H9 (cell line): ENCODE measurements at regions not wholly inside any gene's neighbourhood (a gene's known extent, or its start where the extent isn't known, plus 50 kb on each side); places are given as distances from the start of the nearest gene placed in this dataset.

Source experiments
- DNase-seq: peaks from one replicate; pipeline ENCODE4 v3.0.0-alpha.2; 2017
- H2AFZ ChIP-seq: one replicate; pipeline ENCODE4 v1.6.1; 2013; ENCODE audit warnings: mild to moderate bottlenecking, low read length, control low read depth, moderate library complexity
- H2AK5ac ChIP-seq: 2 replicates; pipeline ENCODE4 v1.6.1; 2013; ENCODE audit warnings: low read length, control low read depth, mixed read lengths; ENCODE audit not compliant: insufficient read length
- H2BK120ac ChIP-seq: one replicate; pipeline ENCODE4 v1.6.1; 2013; ENCODE audit warnings: low read depth, mild to moderate bottlenecking, low read length, control low read depth, inconsistent platforms; ENCODE audit not compliant: poor library complexity, severe bottlenecking
- H2BK12ac ChIP-seq: 2 replicates; pipeline ENCODE4 v1.6.1; 2013; ENCODE audit warnings: low read length, control low read depth, mixed read lengths, low read depth; ENCODE audit not compliant: insufficient read length
- H2BK15ac ChIP-seq: 2 replicates; pipeline ENCODE4 v1.6.1; 2013; ENCODE audit warnings: low read depth, low read length, control low read depth
- H2BK20ac ChIP-seq: one replicate; pipeline ENCODE4 v1.6.1; 2013; ENCODE audit warnings: low read depth, mild to moderate bottlenecking, low read length, control low read depth, inconsistent platforms; ENCODE audit not compliant: poor library complexity, severe bottlenecking
- H2BK5ac ChIP-seq: 2 replicates; pipeline ENCODE4 v1.6.1; 2013; ENCODE audit warnings: low read length, control low read depth, mixed read lengths; ENCODE audit not compliant: insufficient read length
- H3K14ac ChIP-seq: 2 replicates; pipeline ENCODE4 v1.6.1; 2013; ENCODE audit warnings: low read length, control low read depth; ENCODE audit not compliant: insufficient read depth
- H3K18ac ChIP-seq: 2 replicates; pipeline ENCODE4 v1.6.1; 2013; ENCODE audit warnings: low read depth, mild to moderate bottlenecking, mixed read lengths, low read length, control low read depth; ENCODE audit not compliant: insufficient read length
- H3K23ac ChIP-seq: 2 replicates; pipeline ENCODE4 v1.6.1; 2013; ENCODE audit warnings: low read length, control low read depth, mixed read lengths, low read depth; ENCODE audit not compliant: insufficient read length
- H3K23me2 ChIP-seq: 2 replicates; pipeline ENCODE4 v1.6.1; 2013; ENCODE audit warnings: low read depth, mild to moderate bottlenecking, mixed read lengths, low read length, control low read depth; ENCODE audit not compliant: insufficient read length, poor library complexity, severe bottlenecking
- H3K27ac ChIP-seq: 2 replicates; pipeline ENCODE4 v1.5.1; 2013; ENCODE audit warnings: low read length, control low read depth, mixed read lengths, low read depth; ENCODE audit not compliant: insufficient read length
- H3K27me3 ChIP-seq: 2 replicates; pipeline ENCODE4 v1.6.1; 2013; ENCODE audit warnings: low read length, control low read depth, inconsistent platforms; ENCODE audit not compliant: insufficient read depth
- H3K4ac ChIP-seq: 2 replicates; pipeline ENCODE4 v1.6.1; 2013; ENCODE audit warnings: low read depth, mild to moderate bottlenecking, control low read depth, inconsistent platforms, low read length, moderate library complexity
- H3K4me1 ChIP-seq: 2 replicates; pipeline ENCODE4 v1.6.1; 2013; ENCODE audit warnings: low read length, control low read depth, inconsistent platforms; ENCODE audit not compliant: insufficient read depth
- H3K4me2 ChIP-seq: 2 replicates; pipeline ENCODE4 v1.6.1; 2013; ENCODE audit warnings: low read length, control low read depth, mixed read lengths; ENCODE audit not compliant: insufficient read length, insufficient read depth
- H3K56ac ChIP-seq: 2 replicates; pipeline ENCODE4 v1.6.1; 2013; ENCODE audit warnings: low read depth, mild to moderate bottlenecking, mixed read lengths, low read length, control low read depth; ENCODE audit not compliant: insufficient read length
- H3K79me1 ChIP-seq: 2 replicates; pipeline ENCODE4 v1.6.1; 2013; ENCODE audit warnings: low read depth, mild to moderate bottlenecking, moderate library complexity, low read length, control low read depth, inconsistent platforms; ENCODE audit not compliant: insufficient read depth, poor library complexity, severe bottlenecking
- H3K79me2 ChIP-seq: 2 replicates; pipeline ENCODE4 v1.6.1; 2013; ENCODE audit warnings: low read length, control low read depth, inconsistent platforms; ENCODE audit not compliant: insufficient read depth
- H3K9ac ChIP-seq: 2 replicates; pipeline ENCODE4 v1.6.1; 2013; ENCODE audit warnings: low read length, control low read depth, mixed read lengths; ENCODE audit not compliant: insufficient read length; ENCODE audit errors: extremely low read depth
- H3K9me3 ChIP-seq: one replicate; pipeline ENCODE4 v1.6.1; 2013; ENCODE audit warnings: low read depth, low read length, inconsistent platforms; ENCODE audit not compliant: control insufficient read depth
- H3T11ph ChIP-seq: one replicate; pipeline ENCODE4 v1.6.1; 2013; ENCODE audit warnings: mild to moderate bottlenecking, low read length, control low read depth, inconsistent platforms
- H4K20me1 ChIP-seq: one replicate; pipeline ENCODE4 v1.6.1; 2013; ENCODE audit not compliant: control insufficient read depth, insufficient read length, insufficient read depth
- H4K5ac ChIP-seq: 2 replicates; pipeline ENCODE4 v1.6.1; 2013; ENCODE audit warnings: low read depth, mild to moderate bottlenecking, mixed read lengths, low read length, control low read depth; ENCODE audit not compliant: insufficient read length
- H4K8ac ChIP-seq: replicated peaks from 2 replicates; pipeline ENCODE4 v1.6.1; 2013; ENCODE audit warnings: low read length, control low read depth, mixed read lengths, low read depth; ENCODE audit not compliant: insufficient read length
- H4K91ac ChIP-seq: 2 replicates; pipeline ENCODE4 v1.6.1; 2013; ENCODE audit warnings: low read depth, mild to moderate bottlenecking, moderate library complexity, mixed read lengths, low read length, control low read depth; ENCODE audit not compliant: insufficient read length
- H3K27ac Mint-ChIP-seq, 3 experiments: 2 replicates in 2 of 3; 3 replicates in 1 of 3; pipeline ENCODE4 v1.8.0; 2020 to 2021; ENCODE audit warnings: mixed read lengths in 3 of 3, mild to moderate bottlenecking in 1 of 3, moderate library complexity in 1 of 3
- H3K27me3 Mint-ChIP-seq: 2 replicates; pipeline ENCODE4 v1.8.0; 2021; ENCODE audit warnings: low read depth, mild to moderate bottlenecking, moderate library complexity, mixed read lengths
- H3K36me3 Mint-ChIP-seq, 3 experiments: 2 replicates in 2 of 3; 3 replicates in 1 of 3; pipeline ENCODE4 v1.8.0; 2020 to 2021; ENCODE audit warnings: low read depth in 3 of 3, mixed read lengths in 3 of 3; ENCODE audit not compliant: insufficient read depth in 1 of 3
- H3K4me1 Mint-ChIP-seq, 2 experiments: 2 replicates each; pipeline ENCODE4 v1.8.0; 2020; ENCODE audit warnings: mixed read lengths in 2 of 2
- H3K4me3 Mint-ChIP-seq, 2 experiments: 2 replicates in 1 of 2; 3 replicates in 1 of 2; pipeline ENCODE4 v1.8.0; 2020 to 2021; ENCODE audit warnings: mild to moderate bottlenecking in 2 of 2, mixed read lengths in 2 of 2, moderate library complexity in 1 of 2
- H3K9me3 Mint-ChIP-seq, 2 experiments: 2 replicates in 1 of 2; 3 replicates in 1 of 2; pipeline ENCODE4 v1.8.0; 2020; ENCODE audit warnings: mild to moderate bottlenecking in 2 of 2, mixed read lengths in 2 of 2, moderate library complexity in 1 of 2
- WGBS: extraction: QIAGEN DNeasy Blood & Tissue Kit; methylation state at CpG from one replicate; pipeline ENCODE4 v1.1.7; 2013; ENCODE audit warnings: missing lambda C conversion rate, low lambda C conversion rate, mixed read lengths; ENCODE audit not compliant: insufficient read length; ENCODE audit errors: extremely low coverage; 5-methylcytosine and 5-hydroxymethylcytosine counted together
- TF ChIP-seq, protein P1 (sequence below): fragments of 200-600 bp; sonication (generic); conservative IDR thresholded peaks from 3 replicates; pipeline ENCODE4 v1.8.0; 2021; ENCODE audit warnings: antibody characterized with exemption, mild to moderate bottlenecking

DNA sequence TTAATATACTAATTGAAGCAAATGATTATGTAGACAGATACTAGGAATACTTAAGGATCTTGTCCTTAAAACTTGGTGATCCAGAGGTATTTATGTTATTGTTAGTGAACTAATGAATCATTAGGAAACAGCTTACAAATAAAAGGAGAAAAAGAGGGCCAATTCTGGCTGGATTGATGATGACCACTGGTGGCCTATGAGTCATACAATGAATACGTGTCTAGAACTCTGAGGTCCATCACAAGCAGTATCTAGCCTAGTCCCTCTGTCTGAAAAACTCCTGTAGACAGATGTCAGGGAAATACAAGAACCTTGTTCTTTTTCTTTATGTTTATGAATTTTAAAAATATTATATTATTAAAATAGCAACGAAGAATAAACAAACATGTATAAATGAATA is 51.7 kb upstream of the RTL1 start:
- Histone ChIP-seq H3K9ac (no peak overlapping the region), H2BK12ac (no peak overlapping the region), H2BK120ac (no peak overlapping the region), H2BK15ac (no peak overlapping the region), H3K23me2 (no peaks in the 10 kb centered on the region), H3K18ac (no peak overlapping the region), H2BK5ac (no peak overlapping the region), H3K79me2 (no peaks in the 10 kb centered on the region), H3K56ac (no peak overlapping the region), H3K4me1 (no peaks in the 10 kb centered on the region), H4K20me1 (no peaks in the 10 kb centered on the region), H3K79me1 (no peaks in the 10 kb centered on the region), H3K14ac (no peak overlapping the region), H4K5ac (no peak overlapping the region), H4K8ac (no peak overlapping the region), H3K27ac (no peak overlapping the region), H3K9me3 (no peaks in the 10 kb centered on the region), H3K4me2 (no peak overlapping the region), H3K4ac (no peak overlapping the region), H3T11ph (no peak overlapping the region), H3K23ac (no peak overlapping the region), H4K91ac (no peak overlapping the region), H3K27me3 (no peaks in the 10 kb centered on the region), H2AFZ (no peak overlapping the region), H2BK20ac (no peak overlapping the region), H2AK5ac (no peak overlapping the region)
- H3K4me3 Mint-ChIP-seq, result no peak overlapping the region
- WGBS, result 100% methylated on average over 1 of the region's 2 CpGs
- H3K27me3 Mint-ChIP-seq, result peaks cover 3% of the 10 kb centered on the region
- H3K4me1 Mint-ChIP-seq, result no peaks in the 10 kb centered on the region
- no peak overlapping the region for H3K27ac Mint-ChIP-seq
- TF ChIP-seq, protein P1, sequence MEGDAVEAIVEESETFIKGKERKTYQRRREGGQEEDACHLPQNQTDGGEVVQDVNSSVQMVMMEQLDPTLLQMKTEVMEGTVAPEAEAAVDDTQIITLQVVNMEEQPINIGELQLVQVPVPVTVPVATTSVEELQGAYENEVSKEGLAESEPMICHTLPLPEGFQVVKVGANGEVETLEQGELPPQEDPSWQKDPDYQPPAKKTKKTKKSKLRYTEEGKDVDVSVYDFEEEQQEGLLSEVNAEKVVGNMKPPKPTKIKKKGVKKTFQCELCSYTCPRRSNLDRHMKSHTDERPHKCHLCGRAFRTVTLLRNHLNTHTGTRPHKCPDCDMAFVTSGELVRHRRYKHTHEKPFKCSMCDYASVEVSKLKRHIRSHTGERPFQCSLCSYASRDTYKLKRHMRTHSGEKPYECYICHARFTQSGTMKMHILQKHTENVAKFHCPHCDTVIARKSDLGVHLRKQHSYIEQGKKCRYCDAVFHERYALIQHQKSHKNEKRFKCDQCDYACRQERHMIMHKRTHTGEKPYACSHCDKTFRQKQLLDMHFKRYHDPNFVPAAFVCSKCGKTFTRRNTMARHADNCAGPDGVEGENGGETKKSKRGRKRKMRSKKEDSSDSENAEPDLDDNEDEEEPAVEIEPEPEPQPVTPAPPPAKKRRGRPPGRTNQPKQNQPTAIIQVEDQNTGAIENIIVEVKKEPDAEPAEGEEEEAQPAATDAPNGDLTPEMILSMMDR, result no peak
- no peaks in the 10 kb centered on the region for H3K36me3 Mint-ChIP-seq
- no peaks in the 10 kb centered on the region for H3K9me3 Mint-ChIP-seq
- no peak for DNase-seq
